Stomach smooth muscle (tissue), 2 donors: ENCODE measurements at regions not wholly inside any gene's neighbourhood (a gene's known extent, or its start where the extent isn't known, plus 50 kb on each side); places are given as distances from the start of the nearest gene placed in this dataset.

Experiments
- H3K27ac ChIP-seq: one replicate; pipeline ENCODE4 v1.7.0; 2013; ENCODE audit warnings: mild to moderate bottlenecking, low read length, inconsistent platforms
- H3K27me3 ChIP-seq, 2 donors: one replicate each; pipeline ENCODE4 v1.7.0; 2013; ENCODE audit warnings: low read length in 2 of 2; ENCODE audit not compliant: insufficient read depth in 2 of 2, control insufficient read depth in 1 of 2
- H3K36me3 ChIP-seq, 2 donors: one replicate each; pipeline ENCODE4 v1.7.0; 2013; ENCODE audit warnings: low read length in 2 of 2; ENCODE audit not compliant: control insufficient read depth in 2 of 2, insufficient read depth in 2 of 2
- H3K4me1 ChIP-seq: one replicate; pipeline ENCODE4 v1.7.0; 2013; ENCODE audit warnings: low read length; ENCODE audit not compliant: control insufficient read depth, insufficient read depth
- H3K4me3 ChIP-seq, 2 donors: one replicate each; pipeline ENCODE4 v1.7.0; 2013; ENCODE audit warnings: low read length in 2 of 2
- H3K9ac ChIP-seq, 2 donors: one replicate each; pipeline ENCODE4 v1.7.0; 2013; ENCODE audit warnings: low read length in 2 of 2, mild to moderate bottlenecking in 1 of 2
- H3K9me3 ChIP-seq, 2 donors: one replicate each; pipeline ENCODE4 v1.7.0; 2013; ENCODE audit warnings: low read length in 2 of 2; ENCODE audit not compliant: control insufficient read depth in 2 of 2
- donor health status: healthy.
- donor health status: Pancreatic carcinoma.

GRCh38 chr1:189675712-189676244, 801.9 kb downstream of the BRINP3 start:
- H3K36me3 ChIP-seq, result no peaks in the 10 kb centered on the region
- no peak overlapping the region for H3K4me3 ChIP-seq
- no peaks in the 10 kb centered on the region for H3K4me1 ChIP-seq

GRCh38 chr1:189678779-189679178, 798.9 kb downstream of the BRINP3 start:
- no peaks in the 10 kb centered on the region for H3K27me3 ChIP-seq
- no peaks in the 10 kb centered on the region for H3K36me3 ChIP-seq
- H3K4me1 ChIP-seq, result no peaks in the 10 kb centered on the region
- no peak overlapping the region for H3K4me3 ChIP-seq
- no peak overlapping the region for H3K9ac ChIP-seq
- no peaks in the 10 kb centered on the region for H3K9me3 ChIP-seq
- H3K27ac ChIP-seq, result no peak overlapping the region

More at GRCh38 chr1:189675712-189676244, 801.9 kb downstream of the BRINP3 start:
- no peak overlapping the region for H3K9ac ChIP-seq
- no peaks in the 10 kb centered on the region for H3K27me3 ChIP-seq
- H3K27ac ChIP-seq, result no peak overlapping the region
- H3K9me3 ChIP-seq, result no peaks in the 10 kb centered on the region

- no peak overlapping the region for H3K9ac ChIP-seq
- no peaks in the 10 kb centered on the region for H3K27me3 ChIP-seq
- no peaks in the 10 kb centered on the region for H3K4me1 ChIP-seq
- no peaks in the 10 kb centered on the region for H3K36me3 ChIP-seq
- no peak overlapping the region for H3K27ac ChIP-seq
- no peak overlapping the region for H3K4me3 ChIP-seq
- H3K9me3 ChIP-seq, result no peaks in the 10 kb centered on the region
Measured at GRCh38 chr1:189681252-189681919, 796.3 kb downstream of the BRINP3 start.

- Histone ChIP-seq H3K9me3 (no peaks in the 10 kb centered on the region), H3K9ac (no peak overlapping the region), H3K27ac (no peak overlapping the region), H3K4me1 (no peaks in the 10 kb centered on the region), H3K4me3 (no peak overlapping the region), H3K27me3 (no peaks in the 10 kb centered on the region), H3K36me3 (no peaks in the 10 kb centered on the region)
Measured at GRCh38 chr1:189682591-189682990, 795.1 kb downstream of the BRINP3 start.

GRCh38 chr1:189686288-189686687, 791.4 kb downstream of the BRINP3 start:
- Histone ChIP-seq H3K36me3 (no peaks in the 10 kb centered on the region), H3K4me1 (no peaks in the 10 kb centered on the region), H3K27me3 (no peaks in the 10 kb centered on the region), H3K4me3 (no peak overlapping the region), H3K9ac (no peak overlapping the region), H3K9me3 (no peaks in the 10 kb centered on the region), H3K27ac (no peak overlapping the region)

- H3K27me3 ChIP-seq, result no peaks in the 10 kb centered on the region
- no peak overlapping the region for H3K9ac ChIP-seq
- no peak overlapping the region for H3K4me3 ChIP-seq
- H3K36me3 ChIP-seq, result no peaks in the 10 kb centered on the region
- H3K27ac ChIP-seq, result no peak overlapping the region
- H3K9me3 ChIP-seq, result no peaks in the 10 kb centered on the region
- no peaks in the 10 kb centered on the region for H3K4me1 ChIP-seq
Measured at GRCh38 chr1:189693140-189693539, 784.5 kb downstream of the BRINP3 start.

- Histone ChIP-seq H3K36me3 (no peaks in the 10 kb centered on the region), H3K4me3 (no peak overlapping the region), H3K27ac (no peak overlapping the region), H3K9me3 (no peaks in the 10 kb centered on the region), H3K27me3 (no peaks in the 10 kb centered on the region), H3K4me1 (no peaks in the 10 kb centered on the region), H3K9ac (no peak overlapping the region)
Measured at GRCh38 chr1:189696297-189696696, 781.4 kb downstream of the BRINP3 start.

GRCh38 chr1:189697113-189697512, 780.6 kb downstream of the BRINP3 start:
- no peaks in the 10 kb centered on the region for H3K27me3 ChIP-seq
- H3K27ac ChIP-seq, result no peak overlapping the region
- H3K4me1 ChIP-seq, result no peaks in the 10 kb centered on the region
- no peak overlapping the region for H3K9ac ChIP-seq
- no peaks in the 10 kb centered on the region for H3K9me3 ChIP-seq
- H3K4me3 ChIP-seq, result no peak overlapping the region
- H3K36me3 ChIP-seq, result no peaks in the 10 kb centered on the region

GRCh38 chr1:189701606-189702005, 776.1 kb downstream of the BRINP3 start:
- Histone ChIP-seq H3K27me3 (no peaks in the 10 kb centered on the region), H3K9me3 (no peaks in the 10 kb centered on the region), H3K36me3 (no peaks in the 10 kb centered on the region), H3K4me1 (no peaks in the 10 kb centered on the region), H3K27ac (no peak overlapping the region), H3K9ac (no peak overlapping the region), H3K4me3 (no peak overlapping the region)

GRCh38 chr1:189706594-189706993, 771.1 kb downstream of the BRINP3 start:
- no peak overlapping the region for H3K4me3 ChIP-seq
- H3K4me1 ChIP-seq, result no peaks in the 10 kb centered on the region
- no peak overlapping the region for H3K27ac ChIP-seq
- no peaks in the 10 kb centered on the region for H3K27me3 ChIP-seq
- peaks cover 0 to 2% of the 10 kb centered on the region in 2 donors for H3K9me3 ChIP-seq
- H3K36me3 ChIP-seq, result no peaks in the 10 kb centered on the region
- no peak overlapping the region for H3K9ac ChIP-seq

GRCh38 chr1:189708674-189709073, 769.0 kb downstream of the BRINP3 start:
- Histone ChIP-seq H3K9me3 (peaks cover 0 to 2% of the 10 kb centered on the region in 2 donors), H3K4me1 (no peaks in the 10 kb centered on the region), H3K9ac (no peak overlapping the region)

More at GRCh38 chr1:189708674-189709073, 769.0 kb downstream of the BRINP3 start:
- no peaks in the 10 kb centered on the region for H3K27me3 ChIP-seq
- no peaks in the 10 kb centered on the region for H3K36me3 ChIP-seq
- no peak overlapping the region for H3K4me3 ChIP-seq
- no peak overlapping the region for H3K27ac ChIP-seq
